ENCODE measurements at regions not wholly inside any gene's neighbourhood (a gene's known extent, or its start where the extent isn't known, plus 50 kb on each side); places are given as distances from the start of the nearest gene placed in this dataset.

- no peak for TF ChIP-seq JUND (IDR thresholded peaks at IDR 0.05; ENCODE audit: low read depth)
- in situ Hi-C loops (cut with HindIII; ENCODE audit: low pct_unique_long_range_greater_than_20kb, low sequenced_read_pairs), result no loop called here
Measured at GRCh38 chr11:111077530-111078322, 167.8 kb upstream of the POU2AF2 start.

GRCh38 chr11:111069066-111069465 is 176.5 kb upstream of the POU2AF2 start:
- TF ChIP-seq JUND (IDR thresholded peaks at IDR 0.05; ENCODE audit: low read depth), result no peak
- peak in 1 of 2 experiments; percentile 52 for DNase-seq (ENCODE audit: low read depth in 1 of 2, low spot score in 1 of 2)
- in situ Hi-C loops (cut with HindIII; ENCODE audit: low pct_unique_long_range_greater_than_20kb, low sequenced_read_pairs), result no loop called here

More at GRCh38 chr11:111077530-111078322, 167.8 kb upstream of the POU2AF2 start:
- peak in 1 of 2 experiments; percentile 16 for DNase-seq (ENCODE audit: low read depth in 1 of 2, low spot score in 1 of 2)

- in situ Hi-C loops (cut with HindIII; ENCODE audit: low pct_unique_long_range_greater_than_20kb, low sequenced_read_pairs), result no loop called here
- no peak for TF ChIP-seq JUND (IDR thresholded peaks at IDR 0.05; ENCODE audit: low read depth)
Measured at GRCh38 chr11:111067994-111068393, 177.5 kb upstream of the POU2AF2 start.

GRCh38 chr11:111066846-111067245 is 178.7 kb upstream of the POU2AF2 start:
- in situ Hi-C loops (cut with HindIII; ENCODE audit: low pct_unique_long_range_greater_than_20kb, low sequenced_read_pairs), result no loop called here

More at GRCh38 chr11:111067994-111068393, 177.5 kb upstream of the POU2AF2 start:
- DNase-seq (ENCODE audit: low read depth in 1 of 2, low spot score in 1 of 2), result no peak

GRCh38 chr11:111063726-111064517 is 181.6 kb upstream of the POU2AF2 start:
- no peak for TF ChIP-seq JUND (IDR thresholded peaks at IDR 0.05; ENCODE audit: low read depth)
- peak in 1 of 2 experiments; percentile 44 for DNase-seq (ENCODE audit: low read depth in 1 of 2, low spot score in 1 of 2)
- in situ Hi-C loops (cut with HindIII; ENCODE audit: low pct_unique_long_range_greater_than_20kb, low sequenced_read_pairs), result no loop called here

More at GRCh38 chr11:111066846-111067245, 178.7 kb upstream of the POU2AF2 start:
- TF ChIP-seq JUND (IDR thresholded peaks at IDR 0.05; ENCODE audit: low read depth), result no peak
- no peak for DNase-seq (ENCODE audit: low read depth in 1 of 2, low spot score in 1 of 2)

- in situ Hi-C loops (cut with HindIII; ENCODE audit: low pct_unique_long_range_greater_than_20kb, low sequenced_read_pairs), result no loop called here
- no peak for DNase-seq (ENCODE audit: low read depth in 1 of 2, low spot score in 1 of 2)
- TF ChIP-seq JUND (IDR thresholded peaks at IDR 0.05; ENCODE audit: low read depth), result no peak
Measured at GRCh38 chr11:111062420-111062819, 183.1 kb upstream of the POU2AF2 start.

- no peak for DNase-seq (ENCODE audit: low read depth in 1 of 2, low spot score in 1 of 2)
- TF ChIP-seq JUND (IDR thresholded peaks at IDR 0.05; ENCODE audit: low read depth), result no peak
- in situ Hi-C loops (cut with HindIII; ENCODE audit: low pct_unique_long_range_greater_than_20kb, low sequenced_read_pairs), result no loop called here
Measured at GRCh38 chr11:111059726-111060125, 185.8 kb upstream of the POU2AF2 start.

- no peak for TF ChIP-seq JUND (IDR thresholded peaks at IDR 0.05; ENCODE audit: low read depth)
- DNase-seq (ENCODE audit: low read depth in 1 of 2, low spot score in 1 of 2), result no peak
- in situ Hi-C loops (cut with HindIII; ENCODE audit: low pct_unique_long_range_greater_than_20kb, low sequenced_read_pairs), result no loop called here
Measured at GRCh38 chr11:111049131-111049530, 196.4 kb upstream of the POU2AF2 start.

- TF ChIP-seq JUND (IDR thresholded peaks at IDR 0.05; ENCODE audit: low read depth), result no peak
- in situ Hi-C loops (cut with HindIII; ENCODE audit: low pct_unique_long_range_greater_than_20kb, low sequenced_read_pairs), result no loop called here
- no peak for DNase-seq (ENCODE audit: low read depth in 1 of 2, low spot score in 1 of 2)
Measured at GRCh38 chr11:111047374-111047773, 198.2 kb upstream of the POU2AF2 start.

- in situ Hi-C loops (cut with HindIII; ENCODE audit: low pct_unique_long_range_greater_than_20kb, low sequenced_read_pairs), result no loop called here
- TF ChIP-seq JUND (IDR thresholded peaks at IDR 0.05; ENCODE audit: low read depth), result no peak
- no peak for DNase-seq (ENCODE audit: low read depth in 1 of 2, low spot score in 1 of 2)
Measured at GRCh38 chr11:111046291-111046690, 199.2 kb upstream of the POU2AF2 start.

- TF ChIP-seq JUND (IDR thresholded peaks at IDR 0.05; ENCODE audit: low read depth), result no peak
- in situ Hi-C loops (cut with HindIII; ENCODE audit: low pct_unique_long_range_greater_than_20kb, low sequenced_read_pairs), result no loop called here
- no peak for DNase-seq (ENCODE audit: low read depth in 1 of 2, low spot score in 1 of 2)
Measured at GRCh38 chr11:111045874-111046273, 199.7 kb upstream of the POU2AF2 start.

- TF ChIP-seq JUND (IDR thresholded peaks at IDR 0.05; ENCODE audit: low read depth), result no peak
- DNase-seq (ENCODE audit: low read depth in 1 of 2, low spot score in 1 of 2), result no peak
- in situ Hi-C loops (cut with HindIII; ENCODE audit: low pct_unique_long_range_greater_than_20kb, low sequenced_read_pairs), result no loop called here
Measured at GRCh38 chr11:111045407-111045803, 200.1 kb upstream of the POU2AF2 start.

Data from T47D (cell line).